ENCODE measurements at regions not wholly inside any gene's neighbourhood (a gene's known extent, or its start where the extent isn't known, plus 50 kb on each side); places are given as distances from the start of the nearest gene placed in this dataset.

DNA sequence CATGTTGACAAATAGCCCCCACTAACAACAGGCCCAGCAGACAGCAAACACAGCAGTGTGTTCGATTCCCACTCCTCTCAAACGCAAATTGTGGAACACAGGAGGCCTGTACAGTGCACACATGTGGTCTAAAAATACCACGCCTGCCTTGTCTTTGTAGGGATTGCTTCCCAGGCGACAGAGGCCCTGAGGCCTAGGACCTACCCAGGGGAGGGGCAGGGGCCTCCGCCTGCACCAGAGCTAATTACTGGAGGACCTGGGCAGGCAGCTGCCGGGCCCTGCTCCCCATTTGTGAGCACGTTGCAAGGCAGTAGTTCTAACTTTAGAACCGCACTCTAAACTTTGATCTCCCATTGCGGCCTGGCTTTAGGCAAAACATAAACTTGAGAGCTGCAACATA is 316.0 kb downstream of the TXNL1 start:
- no peaks in the 10 kb centered on the region for H3K36me3 ChIP-seq (ENCODE audit: control insufficient read depth, insufficient read depth, low read length)
- 80% methylated on average over 1 of the region's 9 CpGs; no CpG with 5 or more reads in 1 of the 2 experiments for WGBS, 2 experiments (ENCODE audit: extremely low coverage in 2 of 2, insufficient read length in 1 of 2)
- H2AFZ ChIP-seq (replicated peaks; ENCODE audit: low read length, poor library complexity) = no peak overlapping the region
- no peak overlapping the region for H3K4ac ChIP-seq (ENCODE audit: low read depth, low read length)
- no peak overlapping the region for H2AK9ac ChIP-seq (replicated peaks; ENCODE audit: low read depth, low read length, poor library complexity)
- H4K5ac ChIP-seq (ENCODE audit: low read depth, low read length) = no peak overlapping the region
- no peak overlapping the region for H3K18ac ChIP-seq (ENCODE audit: low read depth, low read length)
- POLR2A ChIA-PET (ENCODE audit: unreplicated experiment) = no interaction called here
- no peak overlapping the region for H4K8ac ChIP-seq (ENCODE audit: low read depth in 2 of 2, low read length in 2 of 2)
- no peak for DNase-seq
- no peaks in the 10 kb centered on the region; the same call in 1 of the 2 replicates for H3K27me3 ChIP-seq (ENCODE audit: control insufficient read depth, insufficient read depth, low read length)
- no peak overlapping the region for H3K23ac ChIP-seq (ENCODE audit: low read depth, low read length)
- H3K4me1 ChIP-seq (ENCODE audit: control insufficient read depth, insufficient read depth, low read length) = peaks cover 7% of the 10 kb centered on the region
- no peak overlapping the region for H2BK5ac ChIP-seq (ENCODE audit: low read depth, low read length, poor library complexity, severe bottlenecking)
- no TSS peak for BruUV-seq (replicated peaks)
- no peaks in the 10 kb centered on the region for H3K9me3 ChIP-seq (ENCODE audit: control insufficient read depth, insufficient read depth, low read length)
- H2BK20ac ChIP-seq (ENCODE audit: low read depth, low read length) = no peak overlapping the region
- intact Hi-C loops (cut with micrococcal nuclease) (no loop called here), dilution Hi-C loops (cut with HindIII; ENCODE audit: low sequenced_read_pairs, unreplicated experiment) (no loop called here), in situ Hi-C loops (cut with MboI; ENCODE audit: low sequenced_read_pairs) (no loop called here)
- H3K27ac ChIP-seq (ENCODE audit: insufficient read depth, low read length) = no peak overlapping the region
- CTCF ChIA-PET = no interaction called here
- no peak overlapping the region for H3K4me3 ChIP-seq (ENCODE audit: insufficient read depth, low read depth, low read length)
- H2AK5ac ChIP-seq (ENCODE audit: low read depth, low read length) = no peak overlapping the region
- H3K79me1 ChIP-seq (ENCODE audit: low read depth in 1 of 2, low read length in 2 of 2) = no peaks in the 10 kb centered on the region
- H3K9ac ChIP-seq (ENCODE audit: low read depth, low read length) = no peak overlapping the region
- H2BK15ac ChIP-seq (ENCODE audit: low read depth, low read length) = no peak overlapping the region
- H3K56ac ChIP-seq (ENCODE audit: extremely low read depth, insufficient read depth, low read length) = no peak overlapping the region
- 0 out of 2 replicates have a peak, but pooled peaks cover 1% of the 10 kb centered on the region for H3K9me1 ChIP-seq (ENCODE audit: insufficient read depth, low read length)
- no peaks in the 10 kb centered on the region for H4K20me1 ChIP-seq (ENCODE audit: insufficient read depth, low read length)
- TF ChIP-seq CEBPB (IDR thresholded peaks at IDR 0.05; ENCODE audit: low read depth, low read length) = no peak
- no peak for TF ChIP-seq RCOR1 (IDR thresholded peaks at IDR 0.05; ENCODE audit: insufficient replicate concordance, low read length)
- no peak for TF ChIP-seq MXI1 (IDR thresholded peaks at IDR 0.05; ENCODE audit: borderline replicate concordance, low read depth, low read length)
- no peak for TF ChIP-seq POLR2A (IDR thresholded peaks at IDR 0.05; ENCODE audit: low read depth, low read length)
- no peak overlapping the region for H3K14ac ChIP-seq (replicated peaks; ENCODE audit: low read depth, low read length)
- no peak overlapping the region for H3K4me2 ChIP-seq (ENCODE audit: low read depth, low read length)
- no peak overlapping the region for H4K91ac ChIP-seq (ENCODE audit: insufficient read depth, low read depth, low read length)
- H2BK120ac ChIP-seq (ENCODE audit: low read depth, low read length) = no peak overlapping the region
- ATAC-seq (ENCODE audit: low read depth) = no peak

Measured in IMR-90 (cell line).